Activated CD8-positive, alpha-beta memory T cell treated with anti-CD3 and anti-CD28 coated beads for 36 hours (primary cell): ENCODE measurements at regions not wholly inside any gene's neighbourhood (a gene's known extent, or its start where the extent isn't known, plus 50 kb on each side); places are given as distances from the start of the nearest gene placed in this dataset.

ENCODE experiments used
- CTCF ChIA-PET: fragments of 350-600 bp; sonication (Branson Sonifier 250); formaldehyde crosslinking; loops from one replicate; lab custom pipeline; 2021; ENCODE audit warnings: antibody characterized with exemption; lab: Charles Lee
- POLR2A ChIA-PET: fragments of 350-600 bp; sonication (Branson Sonifier 250); formaldehyde crosslinking; loops from one replicate; lab custom pipeline; 2021; ENCODE audit warnings: antibody characterized with exemption; lab: Charles Lee

DNA sequence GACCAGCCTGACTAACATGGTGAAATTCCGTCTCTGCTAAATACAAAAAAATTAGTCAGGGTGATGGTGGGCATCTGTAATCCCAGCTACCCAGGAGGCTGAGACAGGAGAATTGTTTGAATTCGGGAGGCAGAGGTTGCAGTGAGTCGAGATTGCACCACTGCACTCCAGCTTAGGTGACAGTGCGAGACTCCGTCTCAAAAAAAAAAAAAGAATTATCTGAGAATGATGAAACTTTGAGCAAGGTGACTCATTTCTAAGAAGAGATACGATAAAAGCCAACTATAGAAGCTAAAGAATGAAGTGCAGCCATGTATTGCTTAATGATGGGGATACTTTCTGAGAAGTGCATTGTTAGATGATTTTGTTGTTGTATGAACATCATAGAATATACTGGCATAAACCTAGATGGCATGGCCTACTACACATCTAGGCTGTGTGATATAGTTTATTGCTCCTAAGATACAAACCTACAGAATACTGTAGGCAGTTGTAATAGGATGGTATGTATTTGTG is 64.7 kb downstream of the SNRPE start:
- ChIA-PET POLR2A (no interaction called here), CTCF (interaction anchor here (0.6 kb wide), 1 partner anchor 12 kb away, joined by 3 read pairs; no protein-coding TSS in a partner anchor)

GRCh38 chr1:203929741-203930309 is 68.4 kb downstream of the SNRPE start:
- POLR2A ChIA-PET = no interaction called here
- CTCF ChIA-PET = no interaction called here

- POLR2A ChIA-PET = no interaction called here
- CTCF ChIA-PET = no interaction called here
Measured at GRCh38 chr1:203930342-203930741, 68.9 kb downstream of the SNRPE start.

DNA sequence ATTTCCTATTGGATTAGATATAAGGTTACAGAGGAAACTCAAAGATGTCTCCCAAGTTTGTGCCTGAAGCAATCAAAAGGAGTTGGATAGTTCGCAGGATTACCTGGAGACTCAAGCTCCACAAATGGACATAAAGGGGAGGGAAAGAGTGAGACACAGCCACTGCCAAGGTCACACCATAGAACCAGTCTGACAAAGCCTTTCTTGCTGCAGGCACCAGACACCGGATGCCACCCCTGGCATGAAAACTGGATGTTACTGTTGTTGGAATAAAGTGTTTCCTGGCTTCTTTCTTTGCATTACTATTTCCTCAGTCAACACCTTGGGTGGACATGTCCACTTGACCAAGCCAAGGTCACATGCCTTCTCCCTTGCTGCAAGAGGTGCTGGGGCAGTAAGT is 70.6 kb downstream of the SNRPE start:
- POLR2A ChIA-PET = no interaction called here
- CTCF ChIA-PET = no interaction called here

- ChIA-PET POLR2A (no interaction called here), CTCF (no interaction called here)
Measured at GRCh38 chr1:203932556-203932955, 71.2 kb downstream of the SNRPE start.

- POLR2A ChIA-PET = no interaction called here
- CTCF ChIA-PET = no interaction called here
Measured at GRCh38 chr1:203934027-203934426, 72.6 kb downstream of the SNRPE start.

GRCh38 chr1:203934651-203935050 is 73.3 kb downstream of the SNRPE start:
- ChIA-PET POLR2A (no interaction called here), CTCF (no interaction called here)

- CTCF ChIA-PET = no interaction called here
- POLR2A ChIA-PET = no interaction called here
Measured at GRCh38 chr1:203935321-203935720, 73.9 kb downstream of the SNRPE start.

- POLR2A ChIA-PET = no interaction called here
- CTCF ChIA-PET = no interaction called here
Measured at GRCh38 chr1:203937678-203938330, 76.4 kb downstream of the SNRPE start.

- CTCF ChIA-PET = no interaction called here
- POLR2A ChIA-PET = no interaction called here
Measured at GRCh38 chr1:203944651-203945404, 83.4 kb downstream of the SNRPE start.

GRCh38 chr1:203954293-203954692 is 92.9 kb downstream of the SNRPE start:
- CTCF ChIA-PET = no interaction called here
- POLR2A ChIA-PET = no interaction called here

DNA sequence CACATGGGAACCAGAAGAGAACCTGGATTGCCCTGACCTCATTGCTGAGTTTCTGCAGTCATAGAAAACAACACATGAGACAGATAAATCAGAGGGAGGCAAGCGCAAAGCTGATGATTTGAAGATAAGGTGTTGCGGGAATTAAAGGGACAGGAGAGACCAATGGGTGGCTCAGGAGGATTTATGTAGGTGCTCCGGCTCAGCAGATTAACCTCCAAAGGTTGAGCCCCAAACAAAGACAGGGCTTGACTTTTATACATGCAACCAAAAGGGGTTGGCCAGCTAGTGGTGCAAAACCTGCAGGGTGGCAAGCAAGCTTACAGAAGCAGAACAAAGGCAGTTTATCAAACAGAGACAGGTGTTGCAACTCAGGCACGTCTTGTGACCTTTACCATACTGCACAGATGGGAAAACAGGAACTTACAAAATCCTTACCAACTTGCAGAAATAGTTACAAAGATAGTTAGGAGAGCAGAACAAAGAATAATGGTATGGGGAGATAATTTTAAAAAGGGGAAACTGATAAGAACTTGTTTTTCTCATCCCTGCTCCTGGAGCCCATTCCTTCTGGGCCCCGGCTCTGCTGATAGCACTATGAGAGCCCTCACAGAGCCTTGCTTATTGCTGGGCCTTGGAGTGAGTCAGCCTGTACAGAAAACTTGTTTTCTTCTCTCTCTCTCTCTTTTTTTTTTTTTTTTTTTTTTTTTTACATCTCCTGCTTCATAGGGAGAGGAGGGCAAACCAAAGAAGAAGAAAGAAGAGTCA is 93.6 kb downstream of the SNRPE start:
- CTCF ChIA-PET = no interaction called here

DNA sequence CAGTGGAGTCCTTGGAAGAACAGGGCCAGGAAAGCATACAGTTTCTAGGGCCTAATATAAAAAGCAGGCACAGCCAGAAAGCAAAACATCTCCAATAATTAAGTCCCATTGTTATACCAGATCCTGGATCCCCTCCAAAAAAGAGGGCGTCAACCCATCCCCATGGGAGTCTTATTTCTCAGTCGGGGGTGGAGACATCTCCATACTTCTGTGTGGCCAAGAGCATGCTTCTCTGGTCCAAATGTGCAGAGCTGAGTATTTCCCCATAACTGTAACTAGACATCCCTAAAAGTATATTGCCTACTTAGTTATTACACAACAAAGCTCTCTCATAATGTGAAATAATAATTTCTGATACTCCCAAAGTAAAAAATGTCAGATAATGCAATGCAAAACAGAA is 104.2 kb upstream of the SOX13 start:
- ChIA-PET POLR2A (no interaction called here), CTCF (no interaction called here)

More for the DNA sequence above, 93.6 kb downstream of the SNRPE start:
- POLR2A ChIA-PET = no interaction called here

DNA sequence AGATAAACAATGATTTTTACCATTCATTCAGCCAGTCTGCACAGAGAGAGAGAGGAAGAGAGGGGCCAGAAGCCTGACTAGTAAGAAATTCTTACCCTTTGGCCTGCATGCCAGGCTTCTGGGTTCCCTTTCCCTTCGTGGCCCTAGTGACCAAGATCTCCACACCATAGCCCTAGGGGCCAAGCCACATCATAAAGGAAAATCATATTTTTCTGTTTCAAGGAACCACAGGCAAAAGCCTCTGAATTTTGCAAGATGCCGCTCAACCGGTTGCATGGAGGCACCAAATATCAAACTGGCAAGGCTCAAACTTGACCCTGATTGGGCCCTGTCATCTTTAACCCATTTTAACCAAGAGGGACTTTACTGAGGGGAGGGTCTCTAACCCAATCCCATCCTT is 103.1 kb upstream of the SOX13 start:
- ChIA-PET CTCF (no interaction called here), POLR2A (no interaction called here)

DNA sequence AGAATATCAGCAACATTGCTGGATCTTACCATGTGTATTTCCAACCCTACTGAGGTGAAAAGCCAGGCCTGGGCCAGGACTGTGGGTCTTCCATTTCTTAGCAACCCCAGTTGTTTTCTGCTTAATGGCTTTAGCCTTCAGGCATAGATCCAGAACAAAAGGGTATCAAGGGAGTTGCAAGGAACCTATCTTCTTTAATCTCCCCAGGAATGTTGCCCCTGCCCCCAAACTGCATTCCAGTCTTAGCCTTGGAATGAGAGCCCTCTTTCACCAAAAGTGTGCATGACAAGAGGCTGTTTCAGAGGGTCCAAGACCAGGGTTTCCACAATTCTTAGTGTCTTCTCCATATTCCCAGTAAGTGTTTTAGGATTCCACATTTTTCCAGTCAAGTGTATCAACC is 87.9 kb upstream of the SOX13 start:
- ChIA-PET POLR2A (no interaction called here), CTCF (no interaction called here)

- ChIA-PET CTCF (no interaction called here), POLR2A (no interaction called here)
Measured at GRCh38 chr1:203985676-203986075, 87.2 kb upstream of the SOX13 start.

GRCh38 chr1:203986887-203987461 is 85.9 kb upstream of the SOX13 start:
- ChIA-PET POLR2A (no interaction called here), CTCF (no interaction called here)

DNA sequence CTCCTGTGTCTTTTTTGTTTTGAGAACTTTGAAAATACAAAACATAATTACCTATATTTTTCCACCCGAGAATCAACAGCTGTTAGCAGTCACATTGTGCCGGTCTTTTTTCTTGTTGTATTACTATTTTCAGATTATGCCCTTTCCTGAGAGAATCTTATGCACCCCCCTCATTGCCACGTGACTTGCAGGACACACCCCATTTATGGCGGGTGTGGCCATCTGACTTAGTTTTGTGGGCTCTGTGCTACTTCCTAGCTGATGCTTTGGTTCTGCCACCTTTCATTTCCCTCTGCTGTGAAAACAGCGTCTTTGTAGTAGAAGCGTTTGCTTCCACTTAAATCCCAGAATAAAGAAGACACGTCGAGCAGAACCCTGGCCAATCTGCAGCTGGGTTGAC is 82.8 kb upstream of the SOX13 start:
- CTCF ChIA-PET = no interaction called here
- POLR2A ChIA-PET = no interaction called here

DNA sequence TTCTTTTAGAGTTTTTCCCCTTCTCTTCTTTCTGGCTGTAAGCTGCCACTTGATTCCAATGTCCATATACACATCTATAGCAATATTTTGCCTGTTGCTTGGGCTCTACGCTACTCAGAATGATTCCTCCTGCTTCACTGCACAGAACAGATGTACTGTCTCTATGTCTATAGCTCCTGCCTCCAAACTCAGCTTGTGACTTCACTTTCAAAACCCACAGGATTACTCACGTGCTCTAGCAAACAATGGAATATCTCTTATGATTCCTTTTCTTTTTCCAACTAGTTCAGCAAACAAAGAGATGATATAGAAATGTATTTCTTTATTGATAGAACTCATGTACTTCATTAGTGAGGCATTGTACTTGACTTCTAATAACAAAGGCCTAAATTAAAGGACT is 80.5 kb upstream of the SOX13 start:
- CTCF ChIA-PET = no interaction called here
- POLR2A ChIA-PET = no interaction called here

GRCh38 chr1:203993256-203993655 is 79.7 kb upstream of the SOX13 start:
- POLR2A ChIA-PET = no interaction called here

More at GRCh38 chr1:203993256-203993655, 79.7 kb upstream of the SOX13 start:
- CTCF ChIA-PET = no interaction called here
